GM21786 (cell line): ENCODE measurements at regions not wholly inside any gene's neighbourhood (a gene's known extent, or its start where the extent isn't known, plus 50 kb on each side); places are given as distances from the start of the nearest gene placed in this dataset.

Experiments used
- ATAC-seq: cut with Tn5 transposase; IDR thresholded peaks from one replicate; pipeline ENCODE4 v1.9.1; 2021; ENCODE audit not compliant: unreplicated experiment

DNA sequence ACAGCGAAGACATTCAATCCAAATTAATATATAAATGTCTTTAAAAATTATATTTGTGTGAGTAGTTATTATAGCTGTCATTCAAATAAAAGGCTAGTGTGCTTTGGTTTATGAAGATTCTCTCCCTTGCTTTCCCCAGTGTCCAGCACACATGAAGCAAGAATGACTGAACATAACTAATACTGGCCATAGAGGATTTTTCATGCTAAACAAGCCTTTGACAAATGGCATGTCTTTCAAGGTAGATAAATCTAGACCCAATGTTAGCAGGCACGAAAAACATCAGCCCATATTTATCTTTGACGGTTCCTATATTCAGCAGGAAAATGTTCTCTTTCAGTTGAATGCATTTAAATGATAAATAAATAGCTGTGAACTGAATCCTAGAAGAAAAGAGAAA, 1234.4 kb downstream of the EPHA7 start:
- ATAC-seq, result no peak

DNA sequence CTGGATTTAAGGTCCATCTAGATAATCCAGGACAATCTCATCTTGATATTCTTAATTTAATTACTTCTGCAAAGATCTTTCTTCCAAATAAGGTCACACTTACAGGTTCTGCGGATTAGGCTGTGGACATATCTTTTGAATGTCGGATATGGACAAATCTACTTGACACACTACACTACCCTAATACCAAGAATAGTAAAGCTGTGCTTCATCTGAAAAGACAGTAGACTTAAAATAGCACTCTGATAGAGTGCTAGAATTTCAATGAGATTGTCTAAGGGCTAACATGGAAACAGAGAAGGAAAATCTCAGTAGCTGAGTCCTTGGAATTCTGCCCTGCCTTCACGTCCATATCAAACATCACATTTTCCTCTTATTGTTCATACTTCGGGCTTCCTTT, 1238.0 kb downstream of the EPHA7 start:
- ATAC-seq, result no peak

DNA sequence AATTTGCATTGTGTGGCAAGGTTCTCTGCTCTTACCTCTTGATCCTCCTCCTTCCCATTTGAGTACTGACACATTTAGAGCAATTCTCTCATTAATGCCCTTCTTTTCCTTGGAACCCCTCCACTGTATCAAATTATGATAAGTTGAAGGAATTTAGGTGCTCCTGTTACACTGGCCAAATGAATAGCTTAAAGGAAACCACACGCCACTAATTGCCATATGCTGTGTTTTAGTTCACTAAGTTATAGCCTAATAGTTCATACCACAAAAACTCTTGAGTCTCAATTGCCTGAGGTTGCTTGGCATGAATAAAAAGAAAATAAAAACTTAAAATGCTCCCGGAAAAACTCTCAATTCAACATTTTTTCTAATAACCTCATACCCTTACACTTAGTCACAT, 1239.3 kb downstream of the EPHA7 start:
- no peak for ATAC-seq

DNA sequence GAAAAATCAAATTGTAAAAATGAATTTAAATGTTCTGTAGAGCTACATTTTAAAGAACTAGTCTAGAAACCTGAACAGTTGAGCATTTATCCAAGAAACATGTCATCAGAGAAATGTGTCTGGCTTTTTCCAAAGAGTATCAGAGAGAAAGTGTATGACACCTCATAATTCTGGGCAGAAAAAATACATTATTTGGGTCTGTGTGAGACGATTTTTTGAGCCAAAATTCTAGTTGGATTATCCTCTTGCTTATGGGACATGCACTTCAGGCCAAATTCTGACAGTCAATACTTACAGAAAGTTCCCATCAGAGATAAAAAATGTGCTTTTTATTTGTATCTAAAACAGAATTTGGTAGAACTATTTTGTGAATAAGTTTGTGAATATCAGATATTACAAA, 1242.7 kb downstream of the EPHA7 start:
- no peak for ATAC-seq

DNA sequence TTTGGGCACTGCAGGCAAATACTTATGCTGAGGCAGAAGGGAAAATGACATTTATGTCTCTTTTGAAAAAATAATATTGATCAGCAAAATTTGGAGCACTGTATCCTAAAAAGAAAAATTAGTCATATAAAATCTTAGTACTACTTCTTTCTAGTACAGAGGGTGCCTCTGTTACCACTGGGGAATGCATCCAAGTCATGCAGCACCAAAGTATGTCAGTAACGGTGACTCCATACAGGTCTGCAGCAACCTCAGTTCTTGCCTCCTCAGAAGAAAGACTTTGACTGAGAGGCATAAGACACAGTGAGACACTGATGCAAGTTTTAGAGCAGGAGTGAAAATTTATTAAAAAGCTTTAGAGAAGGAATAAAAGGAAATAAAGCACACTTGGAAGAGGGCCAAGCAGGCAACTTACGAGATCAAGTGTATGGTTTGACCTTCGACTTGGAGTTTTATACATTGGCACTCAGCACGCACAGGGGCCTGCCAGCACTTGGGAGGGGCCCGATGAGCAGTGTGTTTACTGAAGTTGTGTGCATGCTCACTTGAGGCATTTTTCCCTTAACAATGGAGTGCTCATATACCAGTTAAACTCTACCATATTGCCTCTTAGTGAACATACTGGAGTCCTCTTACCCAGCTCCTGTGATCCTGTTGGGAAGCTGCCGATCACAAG, 1244.8 kb downstream of the EPHA7 start:
- ATAC-seq, result no peak

DNA sequence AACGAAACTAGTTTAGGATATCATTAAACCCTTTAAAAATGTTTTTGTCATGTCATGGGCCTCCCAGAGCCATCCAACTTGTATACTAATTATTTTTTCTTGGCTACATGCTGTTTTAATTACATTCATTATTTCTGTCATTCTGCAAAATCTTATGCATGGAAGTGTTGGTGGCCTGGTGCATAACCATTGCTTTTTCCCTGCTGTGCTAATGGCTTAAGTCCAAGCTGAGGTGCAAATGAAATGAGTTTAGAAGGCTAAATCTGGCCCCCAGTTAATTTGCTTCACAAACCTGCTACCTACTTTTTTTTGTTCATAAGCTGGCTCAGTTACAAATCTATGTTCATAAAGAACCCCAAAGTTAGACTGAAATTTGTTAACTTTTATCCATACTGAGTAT, 1249.9 kb downstream of the EPHA7 start:
- ATAC-seq, result no peak

DNA sequence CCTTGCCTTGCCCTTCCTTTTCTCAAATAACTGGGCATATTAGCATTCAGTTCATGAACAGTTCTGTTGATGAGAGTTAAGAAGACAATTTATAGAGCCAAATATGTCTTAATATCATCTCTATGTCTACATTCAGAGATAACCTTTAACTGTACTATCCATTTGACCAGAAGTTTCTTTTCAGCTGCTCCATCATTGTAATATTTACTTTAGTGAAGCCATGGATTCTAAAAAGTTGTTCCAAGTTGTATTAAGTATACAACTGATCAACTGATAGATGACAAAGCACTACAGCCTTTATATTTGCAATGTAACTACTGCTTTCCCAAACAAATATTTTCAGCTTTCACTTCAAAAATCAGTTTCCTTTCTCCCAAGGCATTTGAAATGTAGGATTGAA, 1252.7 kb downstream of the EPHA7 start:
- no peak for ATAC-seq

DNA sequence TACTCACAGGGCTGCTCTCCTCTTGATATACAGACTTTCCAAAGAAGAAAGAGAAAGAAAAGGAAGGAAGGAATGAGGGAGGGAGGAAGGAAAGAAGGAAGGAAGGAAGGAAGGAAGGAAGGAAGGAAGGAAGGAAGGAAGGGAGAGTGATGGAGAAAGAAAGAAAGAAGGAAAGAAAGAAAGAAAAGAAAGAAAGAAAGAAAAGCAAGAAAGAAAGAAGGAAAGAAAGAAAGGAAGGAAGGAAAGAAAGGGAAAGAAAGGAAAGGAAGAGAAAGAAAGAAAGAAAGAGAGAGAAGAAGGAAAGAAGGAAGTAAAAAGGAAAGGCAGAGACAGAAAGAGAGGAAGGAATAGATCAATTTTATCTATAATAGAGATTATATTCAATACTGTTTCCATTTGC, 1257.4 kb downstream of the EPHA7 start:
- ATAC-seq, result no peak

DNA sequence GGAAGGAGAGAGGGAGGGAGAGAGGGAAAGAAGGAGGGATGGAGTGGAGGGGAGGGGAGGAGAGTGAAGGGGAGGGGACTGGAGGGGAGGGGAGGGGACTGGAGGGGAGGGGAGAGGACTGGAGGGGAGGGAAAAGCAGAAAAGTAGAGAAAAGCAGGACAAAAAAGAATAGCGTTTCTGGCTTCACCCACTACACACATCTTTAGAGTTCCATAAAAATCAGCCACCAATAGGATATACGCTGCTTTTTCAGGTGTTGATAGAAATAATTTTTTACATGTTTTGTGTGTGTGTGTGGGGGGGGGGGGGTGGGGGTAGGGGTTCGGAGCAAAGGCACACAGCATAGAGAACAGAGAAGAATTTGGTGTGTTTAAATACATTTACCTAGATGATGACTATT, 1259.1 kb downstream of the EPHA7 start:
- no peak for ATAC-seq

DNA sequence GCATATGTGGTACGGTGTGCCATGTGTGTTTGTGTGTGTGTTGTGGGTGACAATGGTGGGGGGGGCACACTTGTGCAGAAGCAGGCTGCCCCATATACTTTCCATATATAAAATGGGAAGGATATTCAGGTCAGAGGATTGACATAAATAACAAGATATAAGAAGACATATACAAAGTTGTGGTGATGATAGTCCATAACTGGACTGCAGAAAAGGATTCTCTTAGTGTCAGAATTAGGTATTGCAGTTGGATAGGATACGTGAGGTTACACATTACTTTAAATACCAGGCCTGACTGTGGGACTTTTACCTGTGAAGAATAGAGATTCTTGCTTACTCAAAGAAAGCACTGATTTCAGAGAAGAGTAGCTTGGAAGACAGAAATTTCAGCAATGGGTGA, 1260.3 kb downstream of the EPHA7 start:
- no peak for ATAC-seq

DNA sequence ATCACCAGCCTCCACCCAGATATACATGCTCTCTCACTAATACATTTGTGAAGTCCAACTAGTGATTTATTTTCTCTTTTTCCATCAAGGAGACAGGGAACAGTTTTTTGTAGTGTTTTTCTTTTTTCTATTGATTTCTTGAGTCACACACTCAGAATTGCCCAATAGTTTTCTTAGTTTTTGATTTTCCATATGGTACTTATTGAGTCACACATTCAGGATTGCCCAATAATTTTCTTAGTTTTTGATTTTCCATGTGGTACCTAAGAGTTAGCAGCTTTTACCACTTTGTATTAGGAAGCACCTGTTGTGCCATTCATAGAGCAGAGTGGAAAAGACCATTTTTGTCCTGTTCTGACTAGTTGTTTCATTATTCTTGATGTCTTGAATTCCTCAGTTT, 1268.8 kb downstream of the EPHA7 start:
- no peak for ATAC-seq

DNA sequence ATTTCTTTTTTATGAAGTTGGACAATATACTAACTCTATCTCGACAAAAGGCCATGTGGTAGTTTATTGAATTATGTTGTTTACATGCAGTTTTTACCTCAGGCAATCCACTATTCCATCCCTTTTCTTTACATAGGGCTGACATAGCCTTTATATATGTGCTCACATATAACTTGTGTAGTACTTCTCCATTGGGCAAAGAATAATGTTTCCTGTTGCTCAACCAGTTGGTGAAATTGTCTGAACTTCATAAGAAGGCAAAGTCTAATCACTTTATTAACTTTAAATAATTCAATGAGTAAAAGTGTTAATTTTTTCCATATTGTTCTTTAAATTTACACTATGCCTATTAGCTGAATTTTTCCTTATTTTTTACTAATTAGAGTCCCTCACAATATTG, 1272.1 kb downstream of the EPHA7 start:
- ATAC-seq, result no peak

DNA sequence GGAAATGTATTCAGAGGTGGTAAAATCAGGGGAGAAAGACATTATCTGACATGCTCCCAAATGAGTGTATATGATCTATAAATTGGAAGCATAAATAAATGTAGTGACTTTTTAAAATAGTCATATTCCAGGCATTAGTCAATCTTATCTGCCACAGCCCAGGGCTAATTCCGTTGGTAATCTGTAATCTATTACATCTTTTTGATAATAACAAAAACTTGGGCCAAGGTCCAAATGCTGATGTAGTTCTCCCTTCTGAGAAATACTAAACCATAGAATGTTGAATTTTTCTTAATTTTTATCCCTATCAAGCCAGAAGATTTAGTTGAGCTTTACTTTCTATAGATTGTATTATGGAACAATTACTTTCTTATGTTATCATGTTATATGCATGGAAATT, 1279.8 kb downstream of the EPHA7 start:
- ATAC-seq, result no peak

DNA sequence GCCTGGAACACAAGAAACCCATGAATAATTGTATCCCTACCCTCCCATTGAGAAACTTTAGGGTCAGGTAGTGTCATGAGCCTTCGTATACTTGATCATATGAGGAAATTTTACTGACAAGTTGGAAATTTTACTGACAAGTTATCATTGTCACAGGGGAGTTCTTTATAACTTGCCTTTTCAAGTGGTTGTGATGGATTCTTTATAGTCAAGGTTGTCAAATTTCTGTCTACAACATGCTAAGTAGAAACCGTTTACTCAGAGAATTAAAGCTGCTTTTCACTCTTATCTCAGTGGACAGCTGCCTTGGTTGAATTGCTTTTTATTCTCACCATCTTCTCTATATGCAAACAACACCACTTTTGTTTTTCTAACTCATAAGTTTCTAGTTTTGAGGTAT, 1286.4 kb downstream of the EPHA7 start:
- no peak for ATAC-seq

DNA sequence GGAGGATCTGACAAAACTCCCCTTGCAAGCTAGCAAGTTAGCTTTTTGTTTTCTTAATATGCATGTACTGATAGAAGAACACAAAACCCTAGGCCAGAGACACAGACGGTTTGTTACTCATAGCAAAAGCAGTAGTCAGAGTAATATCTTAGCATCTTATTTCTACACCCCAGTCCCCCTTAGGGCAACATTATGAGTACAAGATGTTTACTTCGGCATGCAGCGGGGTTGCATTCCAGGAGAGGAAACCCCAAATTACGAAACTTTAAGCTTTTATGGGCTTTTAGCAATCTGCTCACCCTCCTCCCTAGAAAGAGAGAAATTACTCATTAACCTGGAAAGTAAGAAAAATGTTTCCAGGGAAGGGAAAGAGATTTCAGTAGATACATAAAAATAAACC, 1286.9 kb downstream of the EPHA7 start:
- ATAC-seq, result no peak

DNA sequence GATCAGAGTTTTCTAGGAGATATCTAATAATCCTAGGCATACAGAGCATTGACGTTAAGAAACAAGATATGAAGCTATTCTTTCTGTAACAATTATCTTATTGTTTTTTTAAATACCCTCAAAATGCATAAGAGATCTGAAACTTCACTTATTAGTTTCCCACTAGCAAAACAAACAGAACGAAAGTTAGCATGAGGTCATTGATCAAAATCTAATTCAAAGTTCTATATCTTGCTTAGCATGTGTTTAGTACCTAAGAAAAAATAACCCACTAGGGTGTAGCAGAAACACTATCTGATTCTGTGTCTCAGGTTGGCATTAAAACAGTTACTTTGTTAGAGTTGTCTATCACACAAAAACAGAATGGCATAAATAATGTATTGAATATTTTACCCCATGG, 1288.4 kb downstream of the EPHA7 start:
- no peak for ATAC-seq

DNA sequence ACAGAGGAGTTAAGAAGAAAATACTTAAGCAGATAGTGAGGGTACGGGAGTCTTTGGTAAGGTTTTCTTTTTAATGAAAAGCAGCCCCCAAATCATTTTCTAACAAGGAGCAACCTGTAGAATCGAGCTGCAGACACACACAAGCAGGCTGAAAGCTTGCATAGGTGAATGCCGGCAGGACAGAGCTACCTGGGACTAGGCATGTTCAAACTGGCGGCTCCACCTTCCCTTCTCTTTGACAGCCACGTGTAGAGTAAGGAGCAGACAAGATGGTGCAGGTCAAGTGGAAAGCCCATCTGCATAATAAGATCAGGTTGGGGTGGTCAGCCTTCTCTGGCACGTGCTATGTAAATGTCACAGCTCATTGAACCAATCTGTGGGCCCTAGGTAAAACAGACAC, 1292.4 kb downstream of the EPHA7 start:
- ATAC-seq, result no peak

DNA sequence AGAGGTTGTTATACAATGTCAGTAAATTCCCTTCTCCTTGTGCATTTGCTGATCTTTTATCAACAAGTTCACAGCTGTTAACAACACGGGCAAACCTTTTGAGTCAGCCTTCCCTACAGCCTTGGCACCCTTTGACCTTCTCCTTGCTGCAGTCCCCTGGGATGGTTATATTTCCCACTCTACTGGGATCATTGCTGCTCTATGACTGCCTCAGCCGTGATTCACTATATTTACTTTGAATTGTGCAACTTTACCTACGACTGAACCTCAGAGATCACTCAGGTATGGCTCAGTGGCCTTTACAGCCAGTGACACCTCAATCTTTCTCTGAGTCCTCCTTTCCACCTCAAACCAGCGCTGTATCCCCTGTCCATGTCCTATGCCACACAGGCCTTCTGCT, 1293.3 kb downstream of the EPHA7 start:
- no peak for ATAC-seq

DNA sequence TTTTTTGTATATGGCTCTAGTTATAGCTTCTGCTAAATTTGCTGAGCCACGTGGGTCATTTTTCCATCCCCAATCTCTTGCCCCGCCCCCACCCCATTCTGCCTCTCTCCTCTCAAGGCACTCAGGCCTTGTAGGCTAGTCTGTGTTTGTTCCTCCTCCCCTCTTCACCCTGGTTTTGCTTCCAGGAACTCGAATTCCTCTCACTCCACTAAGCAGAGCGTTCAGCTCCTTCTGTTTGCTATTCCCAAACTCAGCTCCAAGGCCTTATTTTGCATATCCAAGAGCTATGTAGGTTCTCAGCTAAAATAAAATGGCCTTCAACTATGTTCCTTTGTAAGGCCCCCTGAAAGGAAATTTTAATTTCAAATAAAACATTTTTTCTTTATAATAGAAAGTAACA, 1293.7 kb downstream of the EPHA7 start:
- ATAC-seq, result no peak

DNA sequence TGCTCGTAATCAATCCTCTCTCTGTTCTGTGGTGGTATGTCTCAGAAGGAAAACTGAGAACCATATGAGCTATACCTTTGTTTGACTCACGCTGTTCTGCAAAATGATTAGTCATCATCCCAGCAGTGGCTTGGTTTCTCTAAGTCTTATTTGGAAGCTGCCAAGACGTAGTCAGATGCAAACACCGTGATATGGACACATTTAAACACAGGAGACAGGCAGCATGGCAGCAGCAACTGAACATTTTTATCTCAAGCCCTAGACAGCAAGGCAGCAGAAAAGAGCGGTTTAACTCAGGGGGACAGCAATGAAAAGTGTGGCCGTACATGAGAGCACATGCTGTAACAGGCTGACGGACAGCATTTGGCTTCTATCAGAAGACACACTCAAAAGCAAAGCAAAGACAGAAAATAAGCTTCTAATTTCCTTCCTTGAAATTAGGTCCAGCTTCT, 1295.1 kb downstream of the EPHA7 start:
- ATAC-seq, result no peak

DNA sequence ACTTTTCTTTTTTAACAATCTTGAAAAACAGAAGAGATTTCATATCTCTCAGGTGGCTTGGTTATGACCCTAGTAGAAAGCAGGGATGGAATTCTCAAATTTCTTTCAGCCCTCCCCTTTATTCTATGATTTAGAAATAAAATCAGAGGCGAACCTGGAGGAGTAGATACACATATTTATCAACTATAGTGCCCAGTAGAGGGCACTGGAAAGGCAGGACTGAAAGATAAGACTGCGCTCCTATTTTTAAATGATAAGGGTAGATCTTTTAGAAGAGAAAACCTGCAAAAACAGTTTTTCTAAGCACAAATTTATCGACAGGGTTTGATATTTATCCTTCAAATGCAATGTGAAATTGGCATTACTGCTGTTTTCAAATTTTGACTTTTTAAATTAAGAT, 1296.6 kb downstream of the EPHA7 start:
- no peak for ATAC-seq

DNA sequence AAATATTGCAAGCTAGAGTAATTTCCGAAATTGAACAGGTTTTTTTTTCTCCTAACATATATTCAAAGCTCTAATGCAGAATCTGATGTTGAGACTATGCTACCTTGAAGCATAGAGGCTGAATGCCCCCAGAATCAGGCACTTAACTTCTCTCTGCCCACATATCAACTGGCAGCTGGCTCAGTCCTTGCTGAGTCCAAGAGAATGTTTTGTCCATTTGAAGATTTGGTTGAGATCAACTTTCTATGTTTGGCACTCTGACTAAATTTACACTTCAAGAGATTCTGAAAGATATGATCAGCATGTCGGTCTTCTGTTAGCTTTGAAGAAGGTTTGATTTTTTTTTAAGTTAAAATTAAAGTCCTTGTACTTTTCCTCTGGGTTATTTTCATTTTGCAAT, 1298.1 kb downstream of the EPHA7 start:
- no peak for ATAC-seq

DNA sequence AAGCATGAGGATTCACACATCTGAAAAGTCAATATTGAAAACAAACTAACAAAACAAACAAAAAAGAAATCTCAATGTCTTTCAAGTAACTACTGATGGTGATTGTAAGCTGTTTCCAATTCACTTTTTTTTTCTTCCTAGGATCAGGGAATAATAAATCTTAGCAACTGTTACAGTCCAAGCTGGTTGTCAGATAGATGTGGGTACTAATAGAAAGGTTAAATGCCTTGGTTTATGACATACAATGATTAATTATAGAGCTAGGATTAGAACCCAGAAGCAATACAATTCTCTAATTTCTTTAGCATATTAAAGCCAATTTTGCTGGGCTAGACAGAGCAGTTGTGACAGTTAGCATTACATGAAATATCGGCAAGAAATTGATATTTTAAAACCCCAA, 1301.6 kb downstream of the EPHA7 start:
- no peak for ATAC-seq

DNA sequence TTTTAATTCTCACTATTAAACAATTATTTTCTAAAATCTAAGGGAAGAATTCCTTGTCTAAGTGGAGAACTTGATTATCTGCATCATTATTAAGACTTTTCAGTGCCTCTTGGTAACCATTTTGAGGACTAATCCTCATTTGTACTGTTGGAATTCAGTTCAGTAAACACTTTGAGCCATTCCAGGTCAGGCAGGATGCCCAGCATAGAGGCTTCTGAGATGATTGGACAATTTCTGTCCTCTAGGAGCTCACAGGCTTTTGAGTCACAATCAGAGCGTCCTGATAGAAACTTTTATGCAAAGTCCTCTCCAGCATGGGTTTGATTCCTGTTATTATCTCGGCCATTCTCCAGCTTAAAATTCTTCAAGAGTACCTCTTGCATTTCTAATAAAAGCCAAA, 1304.6 kb downstream of the EPHA7 start:
- ATAC-seq, result no peak
